ENCODE measurements at regions not wholly inside any gene's neighbourhood (a gene's known extent, or its start where the extent isn't known, plus 50 kb on each side); places are given as distances from the start of the nearest gene placed in this dataset.

DNA sequence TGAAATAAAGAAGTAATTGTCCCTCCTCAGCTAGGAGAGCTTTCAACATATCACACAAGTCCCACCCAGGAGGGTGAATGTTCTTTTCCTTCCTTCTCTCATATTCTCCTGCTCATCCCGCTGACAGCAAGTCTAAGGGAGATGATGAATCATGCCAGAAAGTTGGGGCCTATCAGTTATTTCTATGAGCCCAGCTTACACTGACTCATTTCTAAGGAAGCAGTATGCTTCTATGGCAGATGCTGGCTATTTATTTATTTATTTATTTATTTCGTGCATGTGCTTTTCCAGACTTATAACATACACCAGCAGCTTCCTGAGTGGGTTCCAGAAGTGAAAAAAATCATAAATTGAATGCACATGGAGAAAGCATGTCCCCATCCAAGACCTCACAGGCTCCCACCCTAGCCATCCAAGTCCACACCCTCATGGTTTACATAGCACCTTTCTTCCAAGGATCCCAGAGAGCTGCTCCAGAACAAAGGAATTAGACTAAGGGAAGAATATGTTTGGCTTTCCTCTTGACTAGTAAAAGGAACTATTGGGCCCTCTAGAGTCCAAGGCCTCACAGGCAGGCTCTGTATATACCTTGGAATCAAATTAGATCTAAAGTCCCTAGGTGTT is 1074.2 kb upstream of the ZEB2 start:
- no peak for FAIRE-seq

DNA sequence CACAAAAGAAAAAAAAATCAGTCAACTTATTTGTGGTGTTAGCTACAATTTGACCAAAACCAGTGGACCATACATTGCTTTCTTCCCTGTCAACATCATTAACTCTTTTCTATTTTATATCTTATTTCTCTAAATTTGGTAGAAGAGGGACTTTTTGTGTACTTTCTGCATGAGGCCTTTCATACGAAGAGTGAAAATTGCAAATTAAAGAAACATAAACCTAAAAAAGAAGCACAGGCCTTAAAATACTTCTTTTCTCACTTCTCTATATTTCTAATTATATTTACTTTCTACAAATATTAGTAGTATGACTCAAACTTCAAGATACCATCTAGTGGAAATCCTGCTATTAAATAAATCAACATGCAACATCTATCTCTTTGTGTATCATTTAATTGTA is 1073.4 kb upstream of the ZEB2 start:
- no peak for FAIRE-seq

DNA sequence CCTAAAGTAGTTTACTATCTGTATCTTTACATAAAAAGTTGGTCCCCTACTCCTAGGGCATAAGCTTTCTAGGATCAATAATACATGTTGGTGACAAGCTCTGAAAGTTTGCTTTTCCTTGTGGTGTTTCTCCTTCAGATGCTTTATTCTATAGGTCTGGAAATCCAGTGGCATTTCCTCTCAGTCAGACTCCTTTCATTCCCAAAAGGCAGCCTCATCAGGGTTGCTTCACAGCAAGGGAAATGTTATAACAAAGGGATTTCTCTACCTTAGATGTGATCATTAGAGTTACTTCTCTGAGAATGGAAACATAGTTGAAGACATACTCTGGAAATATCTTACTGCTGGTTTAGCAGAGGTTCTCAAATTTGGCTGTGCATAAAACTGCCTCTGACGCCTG is 1072.4 kb upstream of the ZEB2 start:
- no peak for FAIRE-seq

DNA sequence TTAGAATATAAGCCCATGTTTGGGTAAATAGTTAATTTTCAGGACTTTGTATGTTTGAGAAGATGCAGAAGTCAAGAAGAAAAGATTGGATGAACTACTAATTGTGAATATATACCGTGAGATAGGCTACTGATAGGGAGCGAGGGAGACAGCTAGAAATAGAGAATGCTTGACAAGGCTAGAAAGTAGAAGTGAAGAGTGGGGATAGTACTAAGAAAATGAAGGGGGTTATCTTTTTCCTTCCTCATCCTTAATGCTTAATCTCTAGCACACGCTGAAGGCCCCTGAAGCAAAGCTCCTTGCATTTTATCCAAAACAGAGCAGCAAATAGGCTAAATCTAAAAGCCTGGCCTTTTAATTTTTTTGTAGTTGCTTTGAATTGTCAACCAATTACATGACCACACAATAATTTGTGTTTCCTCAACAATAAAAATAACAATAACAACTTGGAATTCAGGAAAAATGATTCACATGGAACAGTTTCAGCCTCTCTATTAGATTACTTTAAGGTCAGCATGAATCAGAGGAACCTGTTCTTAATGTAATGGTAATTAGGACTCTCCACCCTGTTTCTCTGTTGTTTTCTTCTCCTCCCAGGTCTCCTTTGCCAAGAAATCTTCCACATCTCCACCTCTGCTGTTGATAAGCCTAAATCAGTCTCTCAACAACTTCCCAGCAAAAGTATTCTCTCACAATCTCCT is 1071.3 kb upstream of the ZEB2 start:
- no peak for FAIRE-seq

DNA sequence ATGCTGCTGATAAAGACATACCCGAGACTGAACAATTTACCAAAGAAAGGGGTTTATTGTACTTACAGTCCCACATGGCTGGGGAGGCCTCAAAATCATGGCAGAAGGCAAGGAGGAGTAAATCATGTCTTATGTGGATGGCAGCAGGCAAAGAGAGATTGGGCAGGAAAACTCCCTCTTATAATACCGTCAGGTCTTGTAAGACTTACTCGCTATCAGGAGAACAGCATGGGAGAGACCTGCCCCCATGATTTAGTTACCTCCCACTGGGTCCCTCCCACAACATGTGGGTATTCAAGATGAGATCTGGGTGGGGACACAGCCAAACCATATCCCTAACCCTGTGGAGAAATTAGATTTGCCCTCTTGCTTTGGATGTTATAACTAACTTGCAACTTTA is 1068.0 kb upstream of the ZEB2 start:
- no peak for FAIRE-seq

DNA sequence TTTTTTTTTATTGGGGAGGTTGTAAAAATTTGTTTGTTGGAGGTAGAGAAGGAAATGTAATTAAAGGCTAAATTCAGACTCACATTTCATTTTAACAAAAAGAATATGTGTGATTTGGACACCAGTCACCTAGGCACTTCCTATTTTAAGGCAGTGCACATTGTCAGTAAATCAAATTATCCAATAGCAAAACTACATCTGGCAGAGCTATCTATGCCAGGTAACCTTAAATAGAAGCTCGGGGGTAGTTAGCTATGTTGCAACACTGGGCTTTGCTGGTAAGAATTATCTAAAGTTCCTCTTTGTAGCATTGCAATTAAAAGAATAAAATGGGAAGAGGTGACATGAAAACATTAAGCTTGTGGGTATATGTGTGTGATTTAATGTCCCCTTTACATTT is 1064.4 kb upstream of the ZEB2 start:
- FAIRE-seq = no peak

DNA sequence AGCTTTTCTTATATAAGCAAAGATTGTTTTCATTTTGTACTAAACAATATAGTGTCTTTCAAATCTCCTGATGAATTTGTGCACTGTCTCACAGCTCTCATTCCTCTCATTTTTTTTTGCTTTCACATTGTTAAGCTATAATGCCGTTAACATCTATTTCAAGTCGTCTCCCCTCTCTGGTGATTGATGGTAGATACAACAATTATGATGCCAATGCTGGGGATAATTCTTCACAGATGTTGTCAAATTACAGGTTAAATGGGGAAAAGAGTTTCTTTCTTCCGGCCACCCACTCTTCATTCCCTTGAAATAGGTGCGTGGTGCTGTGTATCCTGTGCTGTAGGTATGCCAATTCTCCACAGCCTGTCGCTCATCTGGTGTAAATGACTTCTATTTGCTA is 1053.7 kb upstream of the ZEB2 start:
- no peak for FAIRE-seq

DNA sequence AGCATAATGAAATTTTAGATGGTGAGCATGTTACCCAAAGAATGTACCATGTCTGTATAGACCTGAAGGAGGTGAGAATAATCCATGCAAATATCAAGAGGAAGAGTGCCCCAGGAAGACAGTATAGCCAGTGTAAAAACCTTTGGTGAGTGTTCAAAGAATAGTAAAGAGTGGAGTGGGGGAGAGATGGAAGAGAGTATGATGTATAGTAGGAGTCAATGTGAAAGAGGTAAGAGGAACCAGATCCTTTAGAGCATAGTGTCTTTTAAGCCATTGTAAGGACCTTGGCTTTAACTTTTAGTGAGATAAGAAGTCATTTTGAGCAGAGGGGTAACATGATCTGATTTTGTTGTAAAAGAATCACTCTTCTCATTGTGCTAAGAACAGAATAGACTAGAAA is 1052.3 kb upstream of the ZEB2 start:
- no peak for FAIRE-seq

DNA sequence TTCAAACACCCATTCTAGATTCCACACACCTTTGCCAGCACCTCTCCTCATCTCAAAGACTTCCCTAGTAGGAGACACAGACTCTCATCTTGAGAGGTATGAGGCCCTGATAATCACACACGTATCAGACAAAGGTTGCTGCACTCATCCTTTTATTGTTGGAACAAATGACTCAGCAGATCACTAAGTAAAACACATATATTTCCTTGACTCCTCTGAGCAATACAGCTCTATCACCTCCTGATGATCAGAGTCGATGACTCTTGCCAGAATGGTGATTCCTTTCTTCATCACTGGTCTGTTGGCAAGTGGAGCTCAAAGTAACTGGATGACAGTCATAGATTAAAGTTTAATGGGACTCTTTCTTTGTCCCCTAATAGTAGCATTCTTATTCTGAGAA is 1049.2 kb upstream of the ZEB2 start:
- FAIRE-seq = no peak

DNA sequence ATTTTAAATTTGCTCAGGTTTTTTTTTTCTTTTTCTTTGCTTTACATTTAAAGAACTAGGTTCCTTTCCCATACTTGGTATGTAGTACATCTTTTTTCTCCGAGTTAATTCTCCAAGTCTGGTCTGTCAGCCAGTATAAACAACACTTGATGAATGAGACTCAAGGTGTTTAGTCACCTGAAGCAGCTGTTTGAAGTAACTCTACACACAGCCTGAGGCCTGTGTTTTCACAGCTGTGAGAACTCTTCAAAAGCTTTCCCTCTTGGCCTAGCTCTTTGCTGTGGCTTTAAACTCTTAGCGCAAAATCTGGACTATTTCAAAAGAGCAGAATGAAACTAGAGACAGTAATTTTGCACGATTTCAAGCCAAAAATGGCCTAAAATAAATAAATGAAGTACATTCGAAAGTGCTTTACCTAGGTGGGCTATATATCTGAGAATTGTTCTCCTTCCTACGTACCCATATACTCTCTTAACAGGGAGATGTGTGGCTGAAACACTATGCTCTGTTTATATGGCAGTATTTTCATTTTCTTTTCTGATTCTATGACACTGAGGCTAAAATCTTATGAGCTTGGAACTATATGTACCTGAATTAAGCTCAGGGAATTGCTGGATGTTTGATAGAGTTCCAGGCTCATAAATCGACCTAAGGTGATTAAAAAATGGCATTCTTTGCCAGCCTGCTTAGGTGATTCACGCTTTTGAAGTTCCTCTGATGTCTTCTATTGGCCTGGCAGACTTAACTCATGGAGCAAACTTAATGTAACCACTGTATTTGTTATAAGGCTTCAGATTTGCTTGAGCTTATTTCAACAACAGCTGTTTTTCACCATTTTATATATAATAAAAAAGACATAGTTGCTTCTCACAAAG is 1044.1 kb upstream of the ZEB2 start:
- no peak for FAIRE-seq

DNA sequence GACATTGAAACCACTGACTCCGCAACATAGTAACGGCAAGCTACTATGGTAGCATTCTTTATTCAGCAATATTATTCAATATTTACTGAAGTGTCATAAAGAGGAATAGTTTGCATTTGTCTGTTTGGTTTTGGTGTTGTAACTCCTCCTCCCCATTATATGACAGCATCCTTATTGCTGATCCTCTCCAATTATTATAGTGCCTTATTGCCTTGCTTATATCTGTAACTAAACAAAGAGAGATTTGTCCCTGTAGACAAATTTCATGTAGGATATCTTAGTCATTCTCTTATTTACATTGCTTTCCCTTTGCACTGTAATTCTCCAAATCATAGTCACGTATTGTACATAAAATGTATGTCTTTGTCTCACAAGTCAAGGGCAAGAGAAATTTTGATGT is 1041.2 kb upstream of the ZEB2 start:
- no peak for FAIRE-seq

DNA sequence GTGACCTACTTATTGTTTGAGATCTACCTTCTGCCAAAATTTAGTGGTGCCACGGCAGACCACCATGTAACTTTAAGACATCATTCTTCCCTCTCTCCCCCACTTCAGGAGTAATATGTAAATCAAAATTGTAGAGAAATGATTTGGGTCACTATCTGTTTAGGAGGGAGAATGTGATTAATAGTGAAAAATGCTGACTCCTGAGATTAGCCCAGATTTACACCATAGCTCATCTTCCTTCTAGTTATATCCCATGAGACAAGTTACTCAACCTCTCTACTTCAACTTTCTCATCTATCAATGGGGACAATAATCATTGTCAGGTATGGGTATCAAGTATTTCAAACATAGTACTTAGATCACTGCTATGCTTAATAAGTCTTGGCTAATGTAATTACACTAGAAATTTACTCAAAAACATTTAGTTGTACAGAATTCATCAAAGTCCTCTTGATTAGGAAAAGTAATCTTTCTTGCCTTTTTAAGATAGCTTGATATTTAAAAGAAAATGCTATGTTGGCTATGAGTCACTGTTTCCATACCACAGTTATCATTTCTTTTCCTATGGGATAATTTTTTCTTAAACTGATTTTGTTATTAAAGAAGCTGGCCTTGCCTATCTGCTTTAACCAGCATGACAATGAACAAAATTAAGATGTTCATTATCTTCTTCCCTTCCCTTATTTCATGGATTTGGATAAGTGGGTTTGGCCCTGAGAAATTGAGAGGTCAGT is 1038.9 kb upstream of the ZEB2 start:
- FAIRE-seq = no peak

DNA sequence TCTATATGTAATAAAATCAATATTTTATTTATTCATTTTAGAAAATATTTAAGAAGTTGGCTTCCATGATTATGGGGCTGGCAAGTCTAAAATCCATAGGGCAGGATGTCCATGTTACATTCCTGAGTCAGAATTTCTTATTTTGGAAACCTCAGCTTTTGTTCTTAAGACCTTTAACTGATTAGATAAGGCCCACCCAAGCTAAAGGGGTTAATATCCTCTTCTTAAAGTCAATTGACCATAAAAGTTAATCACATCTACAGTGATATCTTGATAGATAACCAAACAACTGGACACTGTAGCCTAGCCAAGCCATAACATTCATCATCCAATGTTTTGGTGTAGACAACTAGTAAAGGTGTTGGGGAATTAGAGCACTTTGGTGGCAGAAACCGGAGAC is 1035.4 kb upstream of the ZEB2 start:
- FAIRE-seq = no peak

DNA sequence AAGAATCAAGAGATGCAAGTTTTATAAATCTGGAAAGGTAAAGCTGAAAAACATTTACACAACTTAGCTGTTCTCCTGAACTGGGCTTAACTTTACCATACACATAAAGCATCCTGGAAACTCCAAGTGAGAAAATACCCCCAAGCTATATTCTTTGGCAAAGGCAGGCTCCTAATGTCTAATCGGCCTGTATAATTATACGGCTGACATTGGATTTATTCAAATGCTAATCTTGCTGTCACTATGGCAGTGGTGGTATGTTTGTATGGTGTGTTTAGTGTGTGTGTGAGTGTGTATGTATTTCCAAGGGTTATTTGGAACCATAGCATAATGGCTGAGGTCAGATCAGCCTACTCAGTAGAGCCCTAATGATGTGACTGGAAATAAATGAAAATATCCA is 1031.8 kb upstream of the ZEB2 start:
- FAIRE-seq = no peak

DNA sequence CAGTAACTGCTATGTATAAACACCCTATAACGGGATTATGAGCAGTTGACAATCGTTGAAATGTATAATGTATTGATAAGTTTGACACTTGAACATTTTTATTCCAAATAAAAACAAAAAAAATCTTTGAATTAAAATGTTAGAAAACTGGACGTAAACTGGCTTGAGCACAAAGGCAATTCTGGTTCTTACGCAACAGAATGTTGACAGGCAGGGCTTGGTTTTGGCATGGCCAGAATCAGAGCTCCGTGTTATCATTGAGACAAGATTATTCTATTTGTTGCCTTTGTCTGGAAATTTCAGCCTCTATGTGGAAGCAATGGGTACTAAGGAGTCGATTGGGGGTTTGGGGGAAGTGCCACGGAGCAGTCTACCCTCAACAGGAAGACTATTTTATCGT is 1028.6 kb upstream of the ZEB2 start:
- no peak for FAIRE-seq

DNA sequence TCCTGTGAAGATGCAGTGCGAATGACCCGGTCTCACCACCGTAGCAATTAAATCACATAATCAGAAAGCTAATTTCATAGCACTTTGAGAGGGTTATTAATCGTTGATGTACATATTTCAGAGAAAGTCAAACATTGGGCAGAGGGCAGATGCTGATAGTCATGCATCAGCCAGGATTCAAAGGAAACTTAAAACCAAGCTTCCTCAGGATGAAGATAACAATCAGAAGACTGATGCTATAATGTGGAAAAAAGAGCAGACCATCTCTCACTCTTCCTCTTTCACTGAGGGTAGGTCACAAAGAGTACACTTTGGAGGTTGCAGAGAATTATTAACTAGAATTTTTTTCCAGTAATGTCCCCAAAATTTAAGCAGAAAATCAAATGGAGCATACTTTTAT is 1027.7 kb upstream of the ZEB2 start:
- no peak for FAIRE-seq

DNA sequence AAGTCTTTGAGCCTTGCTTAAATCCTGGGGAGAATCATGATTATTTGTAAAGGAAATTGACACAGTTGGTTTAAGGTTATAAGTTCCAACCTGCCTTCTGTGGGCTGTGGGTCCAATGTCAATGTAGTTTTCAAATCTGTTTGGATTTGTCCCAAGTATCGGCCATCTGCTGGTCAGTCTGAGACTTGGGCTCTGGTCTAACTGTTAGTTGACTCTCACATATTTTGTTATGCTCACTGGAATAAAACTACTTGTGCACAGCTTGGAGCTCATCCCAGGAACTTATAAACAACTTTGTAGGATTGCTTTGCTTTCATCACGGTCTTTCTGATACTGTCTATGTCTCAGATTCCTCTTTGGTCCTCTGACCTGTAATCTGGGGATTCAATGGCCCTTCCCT is 1026.2 kb upstream of the ZEB2 start:
- FAIRE-seq = no peak

DNA sequence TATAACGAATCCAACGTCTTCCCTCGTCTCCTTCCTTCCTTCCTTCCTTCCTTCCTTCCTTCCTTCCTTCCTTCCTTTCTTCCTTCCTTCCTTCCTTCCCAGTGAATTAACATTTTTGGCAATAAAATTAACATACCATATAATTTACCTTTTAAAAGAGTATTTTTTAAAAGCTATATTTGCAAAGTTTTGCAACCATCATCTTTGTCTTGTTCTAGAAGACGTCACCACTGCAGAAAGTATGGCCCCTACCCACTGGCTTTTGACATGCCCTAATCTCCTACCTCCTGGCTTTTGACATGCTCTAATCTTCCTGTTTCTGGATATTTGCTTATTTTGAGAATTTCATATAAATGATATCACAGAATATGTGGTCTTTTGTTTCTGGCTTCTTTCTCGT is 1023.9 kb upstream of the ZEB2 start:
- FAIRE-seq = no peak

DNA sequence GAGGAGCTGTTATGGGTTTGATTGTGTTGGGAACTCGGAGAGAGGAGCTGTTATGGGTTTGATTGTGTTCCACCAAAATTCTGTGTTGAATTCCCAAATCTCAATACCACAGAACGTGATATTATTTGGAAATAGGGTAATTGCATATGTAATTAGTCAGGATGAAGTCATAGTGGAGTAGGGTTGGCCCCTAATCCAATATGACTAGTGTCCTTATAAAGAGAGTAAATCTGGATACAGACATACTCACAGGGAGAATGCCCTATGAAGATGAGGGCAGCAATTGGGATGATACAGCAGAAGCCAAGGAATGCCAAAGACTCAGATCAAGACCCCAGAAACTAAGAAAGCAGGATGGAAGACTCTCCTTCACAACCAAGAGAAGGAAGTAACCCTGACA is 1023.2 kb upstream of the ZEB2 start:
- no peak for FAIRE-seq

DNA sequence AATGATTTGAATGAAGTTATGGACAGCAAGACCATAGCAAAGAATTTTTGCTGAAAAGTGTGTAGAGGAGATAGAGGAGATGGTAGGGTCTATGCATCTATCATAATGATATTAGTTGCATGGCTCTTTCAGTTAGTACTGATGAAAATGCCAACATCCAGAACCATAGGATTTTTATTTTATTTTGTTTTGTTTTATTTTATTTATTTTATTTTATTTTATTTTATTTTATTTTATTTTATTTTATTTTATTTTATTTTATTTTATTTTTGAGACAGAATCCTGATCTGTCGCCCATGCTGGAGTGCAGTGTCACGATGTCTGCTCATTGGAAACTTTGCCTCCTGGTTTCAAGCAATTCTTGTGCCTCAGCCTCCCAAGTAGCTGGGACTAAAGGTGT is 1021.1 kb upstream of the ZEB2 start:
- FAIRE-seq = no peak

DNA sequence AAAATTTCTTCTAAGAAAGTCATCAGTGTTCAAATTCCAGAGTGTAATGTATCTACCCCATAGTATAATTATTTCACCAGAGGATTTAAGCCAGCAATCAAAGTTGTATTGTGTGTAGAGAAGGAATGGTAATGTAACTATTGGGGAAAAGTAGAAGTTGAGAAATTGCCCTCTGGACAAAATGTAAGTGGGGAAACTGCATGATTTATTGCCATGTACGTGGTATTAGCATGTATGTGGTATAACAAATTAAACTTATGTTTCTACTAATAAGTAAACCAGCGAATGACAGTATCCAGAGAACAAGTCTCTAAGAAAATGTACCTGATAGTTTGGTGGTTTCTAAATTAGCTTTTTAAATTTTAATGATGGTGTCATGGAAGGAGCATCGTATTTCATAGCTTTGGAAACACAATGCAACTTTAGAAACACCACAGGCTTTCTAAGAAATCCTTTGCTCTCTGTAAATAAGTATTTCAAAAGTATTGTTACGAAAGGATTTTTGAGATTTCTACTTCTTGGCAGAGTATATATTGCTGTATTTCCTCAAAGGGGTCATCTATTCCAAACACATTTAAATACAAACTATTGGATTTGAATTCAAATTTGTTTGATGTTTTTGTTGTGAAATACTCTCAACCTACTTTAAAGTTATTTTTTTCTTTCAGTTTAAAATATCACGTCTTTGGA is 1018.9 kb upstream of the ZEB2 start:
- FAIRE-seq = no peak

DNA sequence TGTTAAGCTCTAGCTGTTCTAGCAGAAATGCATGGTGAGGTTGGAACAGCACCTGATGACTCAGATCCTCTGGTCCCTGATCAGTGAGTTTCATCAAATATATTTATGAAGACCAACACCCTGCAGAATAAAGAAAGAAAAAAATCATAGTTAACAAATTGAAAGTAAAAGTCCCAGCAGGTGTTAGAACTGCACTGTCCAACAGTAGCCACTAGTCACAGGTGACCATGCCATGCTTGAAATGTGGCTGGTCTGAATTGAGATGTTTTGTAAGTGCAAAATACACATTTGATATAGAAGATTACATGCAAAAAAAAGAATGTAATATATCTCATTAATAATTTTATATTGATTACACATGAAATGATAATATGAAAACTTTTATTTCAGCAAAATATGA is 1010.7 kb upstream of the ZEB2 start:
- FAIRE-seq = no peak

DNA sequence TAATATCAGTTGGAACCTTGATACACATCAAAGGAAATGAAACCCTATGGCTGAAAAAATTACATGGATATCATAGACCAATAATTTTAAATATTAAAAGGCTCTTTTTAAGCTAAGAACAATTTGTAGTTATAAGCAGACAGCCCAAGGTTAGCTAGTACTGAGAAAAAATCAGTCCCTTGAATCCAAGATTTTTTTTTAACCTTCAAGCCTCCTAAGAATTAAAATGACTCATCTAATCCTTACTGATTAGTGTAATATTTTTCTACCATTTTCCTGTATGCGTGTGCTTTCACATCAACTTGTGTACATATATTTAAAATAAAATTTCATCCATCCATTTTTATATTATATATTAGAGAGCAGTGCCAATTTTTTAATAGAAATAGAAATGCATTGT is 1004.9 kb upstream of the ZEB2 start:
- FAIRE-seq = no peak

Data from islet of Langerhans (tissue), 1 donor.